GM12892 (cell line): ENCODE measurements at regions not wholly inside any gene's neighbourhood (a gene's known extent, or its start where the extent isn't known, plus 50 kb on each side); places are given as distances from the start of the nearest gene placed in this dataset.
"Not testable (repeated sequence)": the region's sequence is repeated elsewhere in the genome, so short reads cannot be mapped to it uniquely, and the experiment has no call there.

ENCODE experiments used
- DNase-seq: peaks from one replicate; pipeline ENCODE4 v3.0.0; 2011; ENCODE audit not compliant: insufficient read length
- FAIRE-seq: peaks from 2 replicates; lab custom pipeline; 2011; peaks lifted over from hg19 to GRCh38; lab: Jason Lieb, UNC
- POLR2A ChIP-seq: IDR thresholded peaks from 2 replicates; pipeline ENCODE4 v1.6.1; 2011; ENCODE audit warnings: low read depth, low read length, control low read depth
- POLR2AphosphoS5 ChIP-seq: IDR thresholded peaks from 2 replicates; pipeline ENCODE4 v1.6.1; 2011; ENCODE audit warnings: low read depth, low read length, control low read depth
- TAF1 ChIP-seq: IDR thresholded peaks from 2 replicates; pipeline ENCODE4 v1.6.1; 2011; ENCODE audit warnings: low read depth, mild to moderate bottlenecking, control low read depth, low read length, borderline replicate concordance

- TF ChIP-seq POLR2AphosphoS5 (no peak), POLR2A (no peak), TAF1 (no peak)
- DNase-seq (no peak), FAIRE-seq (no peak)
Measured at GRCh38 chr19:30807278-30807677, 435.1 kb downstream of the ZNF536 start.

GRCh38 chr19:30806311-30806710, 434.1 kb downstream of the ZNF536 start:
- FAIRE-seq, result no peak
- DNase-seq, result no peak
- TF ChIP-seq POLR2A (no peak), POLR2AphosphoS5 (no peak), TAF1 (no peak)

- DNase-seq (no peak), FAIRE-seq (no peak)
- TF ChIP-seq POLR2A, result no peak
- no peak for TF ChIP-seq POLR2AphosphoS5
- TF ChIP-seq TAF1, result no peak
Measured at GRCh38 chr19:30804751-30805150, 432.6 kb downstream of the ZNF536 start.

GRCh38 chr19:30804333-30804732, 432.1 kb downstream of the ZNF536 start:
- not testable (repeated sequence) for FAIRE-seq, DNase-seq

GRCh38 chr19:30802424-30803013, 430.3 kb downstream of the ZNF536 start:
- DNase-seq (no peak), FAIRE-seq (no peak)
- no peak for TF ChIP-seq POLR2A
- TF ChIP-seq TAF1, result no peak
- no peak for TF ChIP-seq POLR2AphosphoS5

GRCh38 chr19:30799865-30800755, 427.9 kb downstream of the ZNF536 start:
- FAIRE-seq (no peak), DNase-seq (peak; percentile 29)
- TF ChIP-seq TAF1 (no peak), POLR2A (no peak), POLR2AphosphoS5 (no peak)

GRCh38 chr19:30795727-30796126, 423.5 kb downstream of the ZNF536 start:
- FAIRE-seq (no peak), DNase-seq (no peak)
- TF ChIP-seq TAF1 (no peak), POLR2AphosphoS5 (no peak), POLR2A (no peak)

- TF ChIP-seq POLR2A, result no peak
- no peak for TF ChIP-seq TAF1
- TF ChIP-seq POLR2AphosphoS5, result no peak
- no peak for DNase-seq
- FAIRE-seq, result no peak
Measured at GRCh38 chr19:30792561-30793505, 420.6 kb downstream of the ZNF536 start.

GRCh38 chr19:30791088-30791487, 418.9 kb downstream of the ZNF536 start:
- FAIRE-seq, result no peak
- TF ChIP-seq POLR2A (no peak), POLR2AphosphoS5 (no peak), TAF1 (no peak)
- no peak for DNase-seq

GRCh38 chr19:30790056-30790680, 418.0 kb downstream of the ZNF536 start:
- TF ChIP-seq POLR2AphosphoS5, result no peak
- FAIRE-seq, result no peak
- no peak for DNase-seq

- FAIRE-seq, result no peak
- TF ChIP-seq POLR2A (no peak), TAF1 (no peak), POLR2AphosphoS5 (no peak)
Measured at GRCh38 chr19:30788105-30788765, 416.1 kb downstream of the ZNF536 start.

More at GRCh38 chr19:30788105-30788765, 416.1 kb downstream of the ZNF536 start:
- DNase-seq, result no peak
